SU-DHL-6 (cell line): ENCODE measurements at regions not wholly inside any gene's neighbourhood (a gene's known extent, or its start where the extent isn't known, plus 50 kb on each side); places are given as distances from the start of the nearest gene placed in this dataset.

Experiments used
- H2AFZ ChIP-seq: fragments of 200-600 bp; sonication (generic); 2 replicates; pipeline ENCODE4 v1.6.1; 2014; ENCODE audit warnings: low read depth, mild to moderate bottlenecking, moderate library complexity, mixed read lengths, antibody characterized with exemption, low read length; ENCODE audit not compliant: severe bottlenecking
- H3F3A ChIP-seq: fragments of 200-600 bp; shearing (Covaris generic); 2 replicates; pipeline ENCODE4 v1.6.0; 2016; ENCODE audit warnings: antibody characterized with exemption, mild to moderate bottlenecking; ENCODE audit not compliant: insufficient read depth
- H3K27ac ChIP-seq: fragments of 200-600 bp; sonication (generic); 2 replicates; pipeline ENCODE4 v1.5.1; 2016; ENCODE audit warnings: low read depth, mild to moderate bottlenecking, low read length, moderate library complexity, mixed read lengths
- H3K27me3 ChIP-seq: fragments of 200-600 bp; sonication (generic), shearing (Covaris generic); 2 replicates; pipeline ENCODE4 v1.6.0; 2014; ENCODE audit warnings: mild to moderate bottlenecking, low read length
- H3K36me3 ChIP-seq: fragments of 200-600 bp; sonication (generic); 2 replicates; pipeline ENCODE4 v1.6.1; 2014; ENCODE audit warnings: mild to moderate bottlenecking, low read length, mixed read lengths
- H3K4me2 ChIP-seq: fragments of 300-600, 200-600 bp; shearing (Covaris generic), sonication (generic); 2 replicates; pipeline ENCODE4 v1.6.0; 2014; ENCODE audit warnings: low read length, low read depth, mild to moderate bottlenecking; ENCODE audit not compliant: poor library complexity, severe bottlenecking
- H3K4me3 ChIP-seq: fragments of 200-600 bp; sonication (generic); 2 replicates; pipeline ENCODE4 v1.5.1; 2014; ENCODE audit warnings: antibody characterized with exemption, low read length, mild to moderate bottlenecking, mixed read lengths; ENCODE audit not compliant: insufficient read depth, poor library complexity, severe bottlenecking
- H3K79me2 ChIP-seq: fragments of 200-600 bp; sonication (generic); 2 replicates; pipeline ENCODE4 v1.6.1; 2014; ENCODE audit warnings: mild to moderate bottlenecking, low read length, moderate library complexity; ENCODE audit not compliant: insufficient read depth
- H3K9ac ChIP-seq: fragments of 200-600 bp; sonication (generic); 2 replicates; pipeline ENCODE4 v1.7.0; 2014; ENCODE audit warnings: mild to moderate bottlenecking, low read length
- H3K9me2 ChIP-seq: fragments of 200-600 bp; sonication (generic); replicated peaks from 2 replicates; pipeline ENCODE4 v1.6.1; 2014; ENCODE audit warnings: low read length; ENCODE audit not compliant: insufficient read depth
- H3K9me3 ChIP-seq: fragments of 200-600 bp; sonication (generic); 2 replicates; pipeline ENCODE4 v1.6.1; 2014; ENCODE audit warnings: low read length, mixed read lengths; ENCODE audit not compliant: insufficient read depth
- H4K20me1 ChIP-seq: fragments of 200-600 bp; sonication (generic); 2 replicates; pipeline ENCODE4 v1.6.1; 2014; ENCODE audit warnings: low read depth, mild to moderate bottlenecking, antibody characterized with exemption, low read length, moderate library complexity, mixed read lengths
- EZH2phosphoT487 ChIP-seq: fragments of 200-600 bp; sonication (generic), shearing (Covaris generic); conservative IDR thresholded peaks from 2 replicates; pipeline ENCODE4 v1.6.1; 2018; ENCODE audit warnings: mild to moderate bottlenecking, antibody characterized with exemption, low read length, moderate library complexity, mixed read lengths
- TF ChIP-seq, protein P1 (sequence below): fragments of 200-600 bp; sonication (generic); IDR thresholded peaks from one replicate; pipeline ENCODE4 v1.5.1; 2017; ENCODE audit warnings: antibody characterized with exemption, mild to moderate bottlenecking, low read length, moderate library complexity; ENCODE audit not compliant: insufficient read depth, poor library complexity, severe bottlenecking

DNA sequence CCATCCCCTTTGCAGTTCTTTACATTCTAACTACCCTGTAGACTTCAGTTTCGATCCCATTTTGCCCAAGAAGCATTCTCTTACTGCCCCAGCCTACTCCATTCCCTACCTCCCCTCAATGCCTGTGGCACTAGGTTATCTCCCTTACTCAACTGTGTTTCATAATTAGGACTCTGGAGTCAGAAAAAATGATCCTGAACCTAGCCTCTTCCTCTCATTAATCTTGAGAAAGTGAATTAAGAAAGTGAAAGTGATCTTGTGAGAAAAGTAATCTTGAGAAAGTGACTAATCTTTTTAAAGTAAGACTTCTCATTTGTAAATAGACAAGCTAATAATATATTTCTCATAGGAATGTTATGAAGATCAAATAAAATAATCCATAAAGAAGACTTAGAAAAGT is 444.0 kb upstream of the TRPC7 start:
- Histone ChIP-seq H3K4me2 (no peak overlapping the region), H3K9me2 (0 out of 2 replicates have a peak, but pooled peaks cover 3% of the 10 kb centered on the region), H3K79me2 (no peaks in the 10 kb centered on the region), H3K27me3 (no peaks in the 10 kb centered on the region), H2AFZ (no peak overlapping the region), H3K27ac (no peak overlapping the region), H3K4me3 (no peak overlapping the region), H3F3A (no peaks in the 10 kb centered on the region), H3K9ac (no peak overlapping the region), H3K9me3 (no peaks in the 10 kb centered on the region), H4K20me1 (no peaks in the 10 kb centered on the region), H3K36me3 (no peaks in the 10 kb centered on the region)
- TF ChIP-seq EZH2phosphoT487 = no peak
- TF ChIP-seq, protein P1, sequence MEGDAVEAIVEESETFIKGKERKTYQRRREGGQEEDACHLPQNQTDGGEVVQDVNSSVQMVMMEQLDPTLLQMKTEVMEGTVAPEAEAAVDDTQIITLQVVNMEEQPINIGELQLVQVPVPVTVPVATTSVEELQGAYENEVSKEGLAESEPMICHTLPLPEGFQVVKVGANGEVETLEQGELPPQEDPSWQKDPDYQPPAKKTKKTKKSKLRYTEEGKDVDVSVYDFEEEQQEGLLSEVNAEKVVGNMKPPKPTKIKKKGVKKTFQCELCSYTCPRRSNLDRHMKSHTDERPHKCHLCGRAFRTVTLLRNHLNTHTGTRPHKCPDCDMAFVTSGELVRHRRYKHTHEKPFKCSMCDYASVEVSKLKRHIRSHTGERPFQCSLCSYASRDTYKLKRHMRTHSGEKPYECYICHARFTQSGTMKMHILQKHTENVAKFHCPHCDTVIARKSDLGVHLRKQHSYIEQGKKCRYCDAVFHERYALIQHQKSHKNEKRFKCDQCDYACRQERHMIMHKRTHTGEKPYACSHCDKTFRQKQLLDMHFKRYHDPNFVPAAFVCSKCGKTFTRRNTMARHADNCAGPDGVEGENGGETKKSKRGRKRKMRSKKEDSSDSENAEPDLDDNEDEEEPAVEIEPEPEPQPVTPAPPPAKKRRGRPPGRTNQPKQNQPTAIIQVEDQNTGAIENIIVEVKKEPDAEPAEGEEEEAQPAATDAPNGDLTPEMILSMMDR = no peak

DNA sequence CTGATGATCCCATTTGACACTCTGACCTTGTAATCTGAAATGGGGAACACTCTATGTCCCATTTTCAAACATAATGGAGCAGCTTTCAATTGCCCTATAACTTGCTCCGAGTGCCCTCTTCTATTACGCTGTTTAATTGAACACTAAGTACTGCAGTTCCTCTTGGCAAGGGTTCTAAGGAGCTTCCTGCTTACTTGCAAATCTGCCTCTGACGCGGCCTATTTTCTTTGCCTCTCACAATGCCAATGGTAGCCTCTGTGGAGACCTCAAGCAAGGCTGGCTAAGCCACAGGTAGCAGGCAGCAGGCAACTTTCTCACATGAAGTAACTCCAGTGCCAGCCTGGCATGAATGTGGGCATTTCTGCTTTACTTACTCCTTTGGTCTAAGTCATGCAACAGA is 443.4 kb upstream of the TRPC7 start:
- no peak for TF ChIP-seq EZH2phosphoT487
- TF ChIP-seq, protein P1 = no peak
- Histone ChIP-seq H4K20me1 (no peaks in the 10 kb centered on the region), H3K4me3 (no peak overlapping the region), H3K4me2 (no peak overlapping the region), H3K79me2 (no peaks in the 10 kb centered on the region), H3F3A (no peaks in the 10 kb centered on the region), H3K27me3 (no peaks in the 10 kb centered on the region), H3K9ac (no peak overlapping the region), H3K36me3 (no peaks in the 10 kb centered on the region), H2AFZ (no peak overlapping the region), H3K9me3 (no peaks in the 10 kb centered on the region), H3K9me2 (0 out of 2 replicates have a peak, but pooled peaks cover 3% of the 10 kb centered on the region), H3K27ac (no peak overlapping the region)

DNA sequence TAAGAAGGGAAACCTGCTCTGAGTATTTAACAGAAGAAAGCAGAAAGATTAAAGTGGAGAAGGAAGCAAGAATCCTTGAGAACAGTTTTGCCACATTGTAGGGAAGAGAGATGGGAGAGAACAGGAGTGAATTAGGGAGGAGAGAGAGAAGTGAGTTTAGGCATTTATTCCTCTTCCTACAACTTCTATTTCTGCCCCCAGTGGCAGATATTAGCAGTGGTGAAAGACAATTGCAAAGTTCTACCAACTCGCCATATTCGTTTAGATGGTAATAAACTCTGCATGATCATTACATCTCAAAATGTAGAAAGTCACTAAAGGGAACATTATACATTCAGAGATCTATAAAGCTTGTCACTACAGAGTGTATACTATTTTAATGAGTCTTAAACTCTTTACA is 440.1 kb upstream of the TRPC7 start:
- H3K9ac ChIP-seq = no peak overlapping the region
- H2AFZ ChIP-seq = no peak overlapping the region
- no peaks in the 10 kb centered on the region for H3K27me3 ChIP-seq
- H4K20me1 ChIP-seq = no peaks in the 10 kb centered on the region
- H3K4me3 ChIP-seq = no peak overlapping the region
- no peak overlapping the region for H3K27ac ChIP-seq
- H3F3A ChIP-seq = no peaks in the 10 kb centered on the region
- no peaks in the 10 kb centered on the region for H3K9me2 ChIP-seq
- no peaks in the 10 kb centered on the region for H3K9me3 ChIP-seq
- no peaks in the 10 kb centered on the region for H3K79me2 ChIP-seq
- no peaks in the 10 kb centered on the region for H3K36me3 ChIP-seq
- H3K4me2 ChIP-seq = no peak overlapping the region
- no peak for TF ChIP-seq EZH2phosphoT487
- TF ChIP-seq, protein P1 = no peak
